B cell (primary cell): ENCODE measurements at regions not wholly inside any gene's neighbourhood (a gene's known extent, or its start where the extent isn't known, plus 50 kb on each side); places are given as distances from the start of the nearest gene placed in this dataset.

ENCODE experiments used
- ATAC-seq: fragments of 200-7000 bp; cut with Tn5 transposase; one replicate; pipeline ENCODE4 v1.10.0; 2021; ENCODE audit warnings: low read depth, mild to moderate bottlenecking, moderate number of reproducible peaks, moderate library complexity
- CTCF ChIA-PET: fragments of 350-600 bp; sonication (Branson Sonifier 250); formaldehyde crosslinking; loops from one replicate; lab custom pipeline; 2021; ENCODE audit warnings: antibody characterized with exemption, inconsistent platforms; lab: Charles Lee
- POLR2A ChIA-PET: fragments of 350-600 bp; sonication (Branson Sonifier 250); formaldehyde crosslinking; loops from one replicate; lab custom pipeline; 2021; ENCODE audit warnings: antibody characterized with exemption; lab: Charles Lee
- DNase-seq: peaks from one replicate; pipeline ENCODE4 v3.0.0; 2013
- H2AFZ ChIP-seq: 2 replicates; pipeline ENCODE4 v1.6.1; 2012; ENCODE audit warnings: mild to moderate bottlenecking, low read depth, low read length; ENCODE audit not compliant: insufficient read depth, poor library complexity, severe bottlenecking
- H3K27ac ChIP-seq, 2 donors: 1 replicate in 1 of 2; 2 replicates in 1 of 2; pipeline ENCODE4 v1.5.1; 2012 to 2013; ENCODE audit warnings: low read length in 2 of 2, mild to moderate bottlenecking in 2 of 2, moderate library complexity in 1 of 2
- H3K27me3 ChIP-seq, 4 experiments: fragments of 200-600 bp in 1 of 4; sonication (generic) in 1 of 4; replicated peaks in 1 of 4; 1 replicate in 2 of 4; 2 replicates in 2 of 4; pipeline versions ENCODE4 v1.6.1 to v1.7.0; 2013 to 2016; ENCODE audit warnings: low read length in 3 of 4, mild to moderate bottlenecking in 2 of 4, mixed read lengths in 1 of 4, moderate library complexity in 1 of 4; ENCODE audit not compliant: insufficient read depth in 4 of 4, control insufficient read depth in 3 of 4; ENCODE audit errors: control extremely low read depth in 1 of 4
- H3K36me3 ChIP-seq, 2 experiments: replicated peaks in 1 of 2; 1 replicate in 1 of 2; 2 replicates in 1 of 2; pipeline versions ENCODE4 v1.6.1 to v1.7.1; 2013; ENCODE audit warnings: low read length in 1 of 2; ENCODE audit not compliant: insufficient read depth in 2 of 2, control insufficient read depth in 1 of 2; ENCODE audit errors: control extremely low read depth in 1 of 2, extremely low read depth in 1 of 2
- H3K4me1 ChIP-seq, 2 donors: fragments of 200-600 bp in 1 of 2; sonication (generic) in 1 of 2; 1 replicate in 1 of 2; 2 replicates in 1 of 2; pipeline versions ENCODE4 v1.5.1 to v1.6.1; 2013 to 2017; ENCODE audit warnings: low read length in 2 of 2; ENCODE audit not compliant: control insufficient read depth in 2 of 2, insufficient read depth in 2 of 2
- H3K4me2 ChIP-seq: replicated peaks from 2 replicates; pipeline ENCODE3; 2012; ENCODE audit warnings: mild to moderate bottlenecking, low read depth, low read length; ENCODE audit not compliant: poor library complexity, severe bottlenecking
- H3K4me3 ChIP-seq, 5 experiments: fragments of 200-600 bp in 1 of 5; sonication (generic) in 1 of 5; 1 replicate in 3 of 5; 2 replicates in 2 of 5; pipeline versions ENCODE4 v1.5.1 to v1.7.0; 2011 to 2016; ENCODE audit warnings: low read length in 4 of 5, mild to moderate bottlenecking in 4 of 5, low read depth in 2 of 5, control low read depth in 1 of 5, moderate library complexity in 1 of 5; ENCODE audit not compliant: insufficient read depth in 1 of 5; ENCODE audit errors: control extremely low read depth in 1 of 5, extremely low read depth in 1 of 5
- H3K79me2 ChIP-seq: fragments of 200-600 bp; sonication (generic); one replicate; pipeline ENCODE4 v1.6.0; 2016; ENCODE audit warnings: low read length; ENCODE audit not compliant: control insufficient read depth, insufficient read depth
- H3K9ac ChIP-seq: fragments of 200-600 bp; sonication (generic); 2 replicates; pipeline ENCODE4 v1.6.1; 2017; ENCODE audit warnings: mild to moderate bottlenecking, low read length, moderate library complexity
- H3K9me3 ChIP-seq, 3 donors: one replicate each; pipeline versions ENCODE4 v1.6.1 to v1.7.1; 2013; ENCODE audit warnings: low read length in 2 of 3; ENCODE audit not compliant: control insufficient read depth in 2 of 3, insufficient read depth in 1 of 3; ENCODE audit errors: control extremely low read depth in 1 of 3
- H4K20me1 ChIP-seq: 2 replicates; pipeline ENCODE4 v1.6.0; 2012; ENCODE audit warnings: mild to moderate bottlenecking, low read length; ENCODE audit not compliant: insufficient read depth, control insufficient read depth, poor library complexity, severe bottlenecking
- H3K27ac Mint-ChIP-seq: one replicate; pipeline ENCODE4 v1.8.0; 2021; ENCODE audit warnings: mixed read lengths
- H3K27me3 Mint-ChIP-seq: one replicate; pipeline ENCODE4 v1.8.0; 2021; ENCODE audit warnings: mixed read lengths
- H3K4me1 Mint-ChIP-seq: one replicate; pipeline ENCODE4 v1.8.0; 2021; ENCODE audit warnings: mixed read lengths
- H3K4me3 Mint-ChIP-seq: one replicate; pipeline ENCODE4 v1.8.0; 2021; ENCODE audit warnings: mixed read lengths
- H3K9me3 Mint-ChIP-seq: one replicate; pipeline ENCODE4 v1.8.0; 2022; ENCODE audit warnings: mixed read lengths; ENCODE audit not compliant: insufficient read depth
- CTCF ChIP-seq: fragments of 200-600 bp; IDR thresholded peaks from one replicate; pipeline ENCODE4 v1.8.0; 2022; ENCODE audit warnings: antibody characterized with exemption, mild to moderate bottlenecking
- EZH2 ChIP-seq: IDR thresholded peaks from 2 replicates; pipeline ENCODE4 v1.6.1; 2012; ENCODE audit warnings: borderline replicate concordance, low read depth, mild to moderate bottlenecking, moderate library complexity, low read length; ENCODE audit not compliant: insufficient read depth, poor library complexity, severe bottlenecking
- WGBS: methylation state at CpG from one replicate; pipeline ENCODE4 v1.1.5; 2013; ENCODE audit warnings: missing lambda C conversion rate; ENCODE audit not compliant: insufficient coverage; 5-methylcytosine and 5-hydroxymethylcytosine counted together
- intact Hi-C: fragments of 100-400 bp; cut with micrococcal nuclease; formaldehyde crosslinking; loops from one replicate; pipeline ENCODE4 v1.10.0; 2022

- DNase-seq (no peak), ATAC-seq (no peak)
- H3K27ac ChIP-seq = no peak overlapping the region
- no peak for TF ChIP-seq CTCF
- TF ChIP-seq EZH2 = no peak
- H3K36me3 ChIP-seq = no peaks in the 10 kb centered on the region
- Mint-ChIP-seq H3K4me1 (no peaks in the 10 kb centered on the region), H3K27me3 (peaks cover 3% of the 10 kb centered on the region), H3K27ac (no peak overlapping the region), H3K9me3 (peaks cover 2% of the 10 kb centered on the region), H3K4me3 (no peak overlapping the region)
- ChIA-PET CTCF (no interaction called here), POLR2A (no interaction called here)
- 100% methylated on average over 2 of the region's 8 CpGs for whole genome bisulfite sequencing
- H2AFZ ChIP-seq = no peak overlapping the region
- H3K27me3 ChIP-seq = no peaks in the 10 kb centered on the region
- no peak overlapping the region for H3K4me2 ChIP-seq
- no peaks in the 10 kb centered on the region for H3K79me2 ChIP-seq
- H3K9me3 ChIP-seq = peaks cover 0 to 48% (median 0%) of the 10 kb centered on the region in 3 donors
- intact Hi-C loops = no loop called here
- H3K9ac ChIP-seq = no peak overlapping the region
- no peaks in the 10 kb centered on the region for H4K20me1 ChIP-seq
- H3K4me1 ChIP-seq = no peaks in the 10 kb centered on the region
- H3K4me3 ChIP-seq = no peak overlapping the region
Measured at GRCh38 chr1:4301007-4301406, 353.4 kb upstream of the AJAP1 start.

DNA sequence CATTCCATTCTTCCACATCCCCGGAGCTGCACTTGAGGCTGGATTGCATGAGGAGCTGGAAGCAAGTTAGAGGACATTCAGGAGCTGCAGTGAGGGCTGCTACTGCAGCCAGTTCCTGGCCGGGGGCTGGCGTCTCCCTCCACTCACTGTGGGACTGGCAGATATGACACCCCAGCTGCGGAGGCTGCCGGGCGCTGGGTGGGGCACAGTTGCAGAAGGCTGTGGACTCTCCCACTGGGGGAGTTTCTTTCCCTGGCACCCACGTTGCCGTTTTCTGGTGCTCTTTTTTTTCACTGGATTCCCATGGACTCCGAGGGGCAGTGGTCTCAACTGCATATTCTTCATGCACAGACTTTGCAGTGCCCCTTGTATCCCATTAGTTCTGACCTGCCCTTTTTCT, 351.1 kb upstream of the AJAP1 start:
- no peaks in the 10 kb centered on the region for H3K79me2 ChIP-seq
- POLR2A ChIA-PET = no interaction called here
- ATAC-seq (no peak), DNase-seq (no peak)
- Mint-ChIP-seq H3K27ac (no peak overlapping the region), H3K4me1 (no peaks in the 10 kb centered on the region), H3K9me3 (peaks cover 2% of the 10 kb centered on the region), H3K4me3 (no peak overlapping the region), H3K27me3 (peaks cover 7% of the 10 kb centered on the region)
- peaks cover 0 to 36% (median 0%) of the 10 kb centered on the region in 3 donors for H3K9me3 ChIP-seq
- CTCF ChIA-PET = no interaction called here
- H3K27me3 ChIP-seq = no peaks in the 10 kb centered on the region
- H3K4me1 ChIP-seq = no peaks in the 10 kb centered on the region
- no peak overlapping the region for H3K4me2 ChIP-seq
- 91% methylated on average over 8 of the region's 9 CpGs for WGBS
- no peak overlapping the region for H3K9ac ChIP-seq
- no peaks in the 10 kb centered on the region for H3K36me3 ChIP-seq
- TF ChIP-seq CTCF = no peak
- no peak for TF ChIP-seq EZH2
- H2AFZ ChIP-seq = no peak overlapping the region
- no peak overlapping the region for H3K27ac ChIP-seq
- intact Hi-C loops = no loop called here
- no peak overlapping the region for H3K4me3 ChIP-seq
- H4K20me1 ChIP-seq = no peaks in the 10 kb centered on the region
